GM23338 (cell line): ENCODE measurements at regions not wholly inside any gene's neighbourhood (a gene's known extent, or its start where the extent isn't known, plus 50 kb on each side); places are given as distances from the start of the nearest gene placed in this dataset.

ENCODE experiments used
- ATAC-seq: fragments of 200-7000 bp; cut with Tn5 transposase; 3 replicates; pipeline ENCODE4 v1.9.1; 2020
- DNase-seq: peaks from one replicate; pipeline ENCODE4 v3.0.0-alpha.2; 2015; ENCODE audit warnings: low spot score
- H2AFZ ChIP-seq: fragments of 200-600 bp; sonication (generic); 2 replicates; pipeline ENCODE4 v1.8.0; 2016; ENCODE audit warnings: antibody characterized with exemption, mild to moderate bottlenecking, moderate library complexity
- H3F3A ChIP-seq: fragments of 200-600 bp; sonication (generic); replicated peaks from 2 replicates; pipeline ENCODE4 v1.8.0; 2017; ENCODE audit warnings: antibody characterized with exemption, mixed run types, low read depth
- H3K27ac ChIP-seq: fragments of 200-600 bp; sonication (generic); 2 replicates; pipeline ENCODE4 v1.6.1; 2016; ENCODE audit warnings: low read depth
- H3K27me3 ChIP-seq: fragments of 200-600 bp; sonication (generic); 2 replicates; pipeline ENCODE4 v1.8.0; 2016; ENCODE audit warnings: mild to moderate bottlenecking, mixed run types, moderate library complexity; ENCODE audit not compliant: insufficient read depth
- H3K36me3 ChIP-seq: fragments of 200-600 bp; sonication (generic); 2 replicates; pipeline ENCODE4 v1.8.0; 2016; ENCODE audit warnings: mild to moderate bottlenecking; ENCODE audit not compliant: insufficient read depth
- H3K4me1 ChIP-seq: fragments of 200-600 bp; sonication (generic); 2 replicates; pipeline ENCODE4 v1.8.0; 2016; ENCODE audit warnings: mild to moderate bottlenecking, moderate library complexity; ENCODE audit not compliant: insufficient read depth
- H3K4me2 ChIP-seq: fragments of 200-600 bp; sonication (generic); 2 replicates; pipeline ENCODE4 v1.7.1; 2017; ENCODE audit warnings: mixed run types
- H3K4me3 ChIP-seq: fragments of 200-600 bp; sonication (generic); 2 replicates; pipeline ENCODE4 v1.6.1; 2016; ENCODE audit warnings: mixed run types
- H3K79me2 ChIP-seq: fragments of 200-600 bp; sonication (generic); replicated peaks from 2 replicates; pipeline ENCODE4 v1.8.0; 2017; ENCODE audit warnings: mild to moderate bottlenecking; ENCODE audit not compliant: insufficient read depth
- H3K9me2 ChIP-seq: fragments of 200-600 bp; sonication (generic); 2 replicates; pipeline ENCODE4 v1.8.0; 2017; ENCODE audit not compliant: insufficient read depth
- H4K20me1 ChIP-seq: fragments of 200-600 bp; sonication (generic); replicated peaks from 2 replicates; pipeline ENCODE4 v1.8.0; 2017; ENCODE audit warnings: mild to moderate bottlenecking; ENCODE audit not compliant: insufficient read depth
- H3K27ac Mint-ChIP-seq: 2 replicates; pipeline ENCODE4 v1.8.0; 2020; ENCODE audit warnings: inconsistent platforms, mild to moderate bottlenecking, moderate library complexity, mixed read lengths
- H3K27me3 Mint-ChIP-seq: 3 replicates; pipeline ENCODE4 v1.8.0; 2022; ENCODE audit warnings: low read depth, mild to moderate bottlenecking, moderate library complexity, mixed read lengths, inconsistent platforms; ENCODE audit not compliant: insufficient read depth, poor library complexity
- H3K36me3 Mint-ChIP-seq: 3 replicates; pipeline ENCODE4 v1.8.0; 2021; ENCODE audit warnings: low read depth, mild to moderate bottlenecking, inconsistent platforms, moderate library complexity, mixed read lengths
- H3K4me1 Mint-ChIP-seq: 3 replicates; pipeline ENCODE4 v1.8.0; 2020; ENCODE audit warnings: mild to moderate bottlenecking, inconsistent platforms, mixed read lengths
- H3K4me3 Mint-ChIP-seq: 3 replicates; pipeline ENCODE4 v1.8.0; 2021; ENCODE audit warnings: moderate library complexity, mild to moderate bottlenecking, inconsistent platforms, mixed read lengths
- H3K9me3 Mint-ChIP-seq: 3 replicates; pipeline ENCODE4 v1.8.0; 2020; ENCODE audit warnings: moderate library complexity, mild to moderate bottlenecking, inconsistent platforms, mixed read lengths
- CREB1 ChIP-seq: fragments of 250-450 bp; sonication (Bioruptor Pico); IDR thresholded peaks from 2 replicates; pipeline ENCODE4 v1.5.0; 2020; ENCODE audit warnings: low read depth, mild to moderate bottlenecking, moderate library complexity
- EZH2 ChIP-seq: fragments of 200-600 bp; sonication (generic); IDR thresholded peaks from one replicate; pipeline ENCODE4 v1.8.0; 2017; ENCODE audit warnings: antibody characterized with exemption, mild to moderate bottlenecking, low read depth; ENCODE audit not compliant: unreplicated experiment
- JUNB ChIP-seq: IDR thresholded peaks from one replicate; pipeline ENCODE4 v1.6.1; 2016; ENCODE audit warnings: antibody characterized with exemption; ENCODE audit not compliant: unreplicated experiment
- NANOG ChIP-seq: IDR thresholded peaks from 2 replicates; pipeline ENCODE4 v1.6.1; 2016; ENCODE audit warnings: antibody characterized with exemption, borderline replicate concordance
- POLR2AphosphoS5 ChIP-seq: IDR thresholded peaks from 2 replicates; pipeline ENCODE4 v1.6.1; 2016; ENCODE audit warnings: antibody characterized with exemption, low read depth
- TF ChIP-seq, protein P1 (sequence below): fragments of 250-450 bp; sonication (Bioruptor Pico); IDR thresholded peaks from 2 replicates; pipeline ENCODE4 v1.5.0; 2020; ENCODE audit warnings: mild to moderate bottlenecking, moderate library complexity
- TF ChIP-seq, protein P2 (sequence below): IDR thresholded peaks from 2 replicates; pipeline ENCODE4 v1.6.1; 2016; ENCODE audit warnings: antibody characterized with exemption
- TF ChIP-seq, protein P3 (sequence below), 2 experiments: fragments of 200-600 bp in 1 of 2; sonication (generic) in 1 of 2; conservative IDR thresholded peaks; 2 replicates each; pipeline versions ENCODE4 v1.5.1 to v1.6.1; 2016 to 2017; ENCODE audit warnings: antibody characterized with exemption in 2 of 2, low read depth in 2 of 2, mild to moderate bottlenecking in 2 of 2, moderate library complexity in 1 of 2

GRCh38 chr17:77757561-77757898 is 201.0 kb upstream of the TNRC6C start:
- Histone ChIP-seq H3K9me2 (no peaks in the 10 kb centered on the region), H3K4me3 (no peak overlapping the region), H3K27ac (no peak overlapping the region), H3K4me1 (no peaks in the 10 kb centered on the region), H3K4me2 (no peak overlapping the region), H3K79me2 (no peaks in the 10 kb centered on the region), H4K20me1 (no peaks in the 10 kb centered on the region), H3K27me3 (no peaks in the 10 kb centered on the region), H3F3A (no peaks in the 10 kb centered on the region), H2AFZ (no peak overlapping the region), H3K36me3 (no peaks in the 10 kb centered on the region)
- Mint-ChIP-seq H3K4me3 (no peak overlapping the region), H3K27ac (no peak overlapping the region), H3K9me3 (no peaks in the 10 kb centered on the region; the same call in 1 of the 3 replicates), H3K36me3 (no peaks in the 10 kb centered on the region), H3K4me1 (peaks cover 3% of the 10 kb centered on the region), H3K27me3 (peaks cover 18% of the 10 kb centered on the region)
- TF ChIP-seq JUNB (no peak), CREB1 (no peak), POLR2AphosphoS5 (no peak), NANOG (no peak), EZH2 (no peak)
- TF ChIP-seq, protein P1, sequence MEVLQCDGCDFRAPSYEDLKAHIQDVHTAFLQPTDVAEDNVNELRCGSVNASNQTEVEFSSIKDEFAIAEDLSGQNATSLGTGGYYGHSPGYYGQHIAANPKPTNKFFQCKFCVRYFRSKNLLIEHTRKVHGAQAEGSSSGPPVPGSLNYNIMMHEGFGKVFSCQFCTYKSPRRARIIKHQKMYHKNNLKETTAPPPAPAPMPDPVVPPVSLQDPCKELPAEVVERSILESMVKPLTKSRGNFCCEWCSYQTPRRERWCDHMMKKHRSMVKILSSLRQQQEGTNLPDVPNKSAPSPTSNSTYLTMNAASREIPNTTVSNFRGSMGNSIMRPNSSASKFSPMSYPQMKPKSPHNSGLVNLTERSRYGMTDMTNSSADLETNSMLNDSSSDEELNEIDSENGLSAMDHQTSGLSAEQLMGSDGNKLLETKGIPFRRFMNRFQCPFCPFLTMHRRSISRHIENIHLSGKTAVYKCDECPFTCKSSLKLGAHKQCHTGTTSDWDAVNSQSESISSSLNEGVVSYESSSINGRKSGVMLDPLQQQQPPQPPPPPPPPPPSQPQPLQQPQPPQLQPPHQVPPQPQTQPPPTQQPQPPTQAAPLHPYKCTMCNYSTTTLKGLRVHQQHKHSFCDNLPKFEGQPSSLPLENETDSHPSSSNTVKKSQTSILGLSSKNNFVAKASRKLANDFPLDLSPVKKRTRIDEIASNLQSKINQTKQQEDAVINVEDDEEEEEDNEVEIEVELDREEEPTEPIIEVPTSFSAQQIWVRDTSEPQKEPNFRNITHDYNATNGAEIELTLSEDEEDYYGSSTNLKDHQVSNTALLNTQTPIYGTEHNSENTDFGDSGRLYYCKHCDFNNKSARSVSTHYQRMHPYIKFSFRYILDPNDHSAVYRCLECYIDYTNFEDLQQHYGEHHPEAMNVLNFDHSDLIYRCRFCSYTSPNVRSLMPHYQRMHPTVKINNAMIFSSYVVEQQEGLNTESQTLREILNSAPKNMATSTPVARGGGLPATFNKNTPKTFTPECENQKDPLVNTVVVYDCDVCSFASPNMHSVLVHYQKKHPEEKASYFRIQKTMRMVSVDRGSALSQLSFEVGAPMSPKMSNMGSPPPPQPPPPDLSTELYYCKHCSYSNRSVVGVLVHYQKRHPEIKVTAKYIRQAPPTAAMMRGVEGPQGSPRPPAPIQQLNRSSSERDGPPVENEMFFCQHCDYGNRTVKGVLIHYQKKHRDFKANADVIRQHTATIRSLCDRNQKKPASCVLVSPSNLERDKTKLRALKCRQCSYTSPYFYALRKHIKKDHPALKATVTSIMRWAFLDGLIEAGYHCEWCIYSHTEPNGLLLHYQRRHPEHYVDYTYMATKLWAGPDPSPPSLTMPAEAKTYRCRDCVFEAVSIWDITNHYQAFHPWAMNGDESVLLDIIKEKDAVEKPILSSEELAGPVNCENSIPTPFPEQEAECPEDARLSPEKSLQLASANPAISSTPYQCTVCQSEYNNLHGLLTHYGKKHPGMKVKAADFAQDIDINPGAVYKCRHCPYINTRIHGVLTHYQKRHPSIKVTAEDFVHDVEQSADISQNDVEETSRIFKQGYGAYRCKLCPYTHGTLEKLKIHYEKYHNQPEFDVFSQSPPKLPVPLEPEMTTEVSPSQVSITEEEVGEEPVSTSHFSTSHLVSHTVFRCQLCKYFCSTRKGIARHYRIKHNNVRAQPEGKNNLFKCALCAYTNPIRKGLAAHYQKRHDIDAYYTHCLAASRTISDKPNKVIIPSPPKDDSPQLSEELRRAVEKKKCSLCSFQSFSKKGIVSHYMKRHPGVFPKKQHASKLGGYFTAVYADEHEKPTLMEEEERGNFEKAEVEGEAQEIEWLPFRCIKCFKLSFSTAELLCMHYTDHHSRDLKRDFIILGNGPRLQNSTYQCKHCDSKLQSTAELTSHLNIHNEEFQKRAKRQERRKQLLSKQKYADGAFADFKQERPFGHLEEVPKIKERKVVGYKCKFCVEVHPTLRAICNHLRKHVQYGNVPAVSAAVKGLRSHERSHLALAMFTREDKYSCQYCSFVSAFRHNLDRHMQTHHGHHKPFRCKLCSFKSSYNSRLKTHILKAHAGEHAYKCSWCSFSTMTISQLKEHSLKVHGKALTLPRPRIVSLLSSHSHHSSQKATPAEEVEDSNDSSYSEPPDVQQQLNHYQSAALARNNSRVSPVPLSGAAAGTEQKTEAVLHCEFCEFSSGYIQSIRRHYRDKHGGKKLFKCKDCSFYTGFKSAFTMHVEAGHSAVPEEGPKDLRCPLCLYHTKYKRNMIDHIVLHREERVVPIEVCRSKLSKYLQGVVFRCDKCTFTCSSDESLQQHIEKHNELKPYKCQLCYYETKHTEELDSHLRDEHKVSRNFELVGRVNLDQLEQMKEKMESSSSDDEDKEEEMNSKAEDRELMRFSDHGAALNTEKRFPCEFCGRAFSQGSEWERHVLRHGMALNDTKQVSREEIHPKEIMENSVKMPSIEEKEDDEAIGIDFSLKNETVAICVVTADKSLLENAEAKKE (CRISPR knock-in tag) = no peak
- TF ChIP-seq, protein P2, sequence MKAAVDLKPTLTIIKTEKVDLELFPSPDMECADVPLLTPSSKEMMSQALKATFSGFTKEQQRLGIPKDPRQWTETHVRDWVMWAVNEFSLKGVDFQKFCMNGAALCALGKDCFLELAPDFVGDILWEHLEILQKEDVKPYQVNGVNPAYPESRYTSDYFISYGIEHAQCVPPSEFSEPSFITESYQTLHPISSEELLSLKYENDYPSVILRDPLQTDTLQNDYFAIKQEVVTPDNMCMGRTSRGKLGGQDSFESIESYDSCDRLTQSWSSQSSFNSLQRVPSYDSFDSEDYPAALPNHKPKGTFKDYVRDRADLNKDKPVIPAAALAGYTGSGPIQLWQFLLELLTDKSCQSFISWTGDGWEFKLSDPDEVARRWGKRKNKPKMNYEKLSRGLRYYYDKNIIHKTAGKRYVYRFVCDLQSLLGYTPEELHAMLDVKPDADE = no peak
- TF ChIP-seq, protein P3, sequence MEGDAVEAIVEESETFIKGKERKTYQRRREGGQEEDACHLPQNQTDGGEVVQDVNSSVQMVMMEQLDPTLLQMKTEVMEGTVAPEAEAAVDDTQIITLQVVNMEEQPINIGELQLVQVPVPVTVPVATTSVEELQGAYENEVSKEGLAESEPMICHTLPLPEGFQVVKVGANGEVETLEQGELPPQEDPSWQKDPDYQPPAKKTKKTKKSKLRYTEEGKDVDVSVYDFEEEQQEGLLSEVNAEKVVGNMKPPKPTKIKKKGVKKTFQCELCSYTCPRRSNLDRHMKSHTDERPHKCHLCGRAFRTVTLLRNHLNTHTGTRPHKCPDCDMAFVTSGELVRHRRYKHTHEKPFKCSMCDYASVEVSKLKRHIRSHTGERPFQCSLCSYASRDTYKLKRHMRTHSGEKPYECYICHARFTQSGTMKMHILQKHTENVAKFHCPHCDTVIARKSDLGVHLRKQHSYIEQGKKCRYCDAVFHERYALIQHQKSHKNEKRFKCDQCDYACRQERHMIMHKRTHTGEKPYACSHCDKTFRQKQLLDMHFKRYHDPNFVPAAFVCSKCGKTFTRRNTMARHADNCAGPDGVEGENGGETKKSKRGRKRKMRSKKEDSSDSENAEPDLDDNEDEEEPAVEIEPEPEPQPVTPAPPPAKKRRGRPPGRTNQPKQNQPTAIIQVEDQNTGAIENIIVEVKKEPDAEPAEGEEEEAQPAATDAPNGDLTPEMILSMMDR (conservative IDR thresholded peaks at IDR 0.05; ENCODE audit: low read depth in 2 of 2) = no peak
- DNase-seq (no peak), ATAC-seq (no peak)
